ENCODE measurements at regions not wholly inside any gene's neighbourhood (a gene's known extent, or its start where the extent isn't known, plus 50 kb on each side); places are given as distances from the start of the nearest gene placed in this dataset.

- Histone ChIP-seq H3T11ph (ENCODE audit: low read length) (no peak overlapping the region), H3K18ac (ENCODE audit: insufficient read length, low read depth, low read length) (no peak overlapping the region), H3K9ac (ENCODE audit: extremely low read depth, insufficient read length, low read length) (no peak overlapping the region), H2BK15ac (ENCODE audit: low read depth, low read length) (no peak overlapping the region), H4K20me1 (ENCODE audit: control insufficient read depth, insufficient read depth, insufficient read length) (no peaks in the 10 kb centered on the region), H3K27me3 (ENCODE audit: insufficient read depth, low read length) (no peaks in the 10 kb centered on the region), H3K9me3 (ENCODE audit: control insufficient read depth, low read depth, low read length) (no peaks in the 10 kb centered on the region), H3K56ac (ENCODE audit: insufficient read length, low read depth, low read length) (no peak overlapping the region), H2BK120ac (ENCODE audit: low read depth, low read length, poor library complexity, severe bottlenecking) (no peak overlapping the region), H3K23me2 (ENCODE audit: insufficient read length, low read depth, low read length, poor library complexity, severe bottlenecking) (no peaks in the 10 kb centered on the region), H2BK20ac (ENCODE audit: low read depth, low read length, poor library complexity, severe bottlenecking) (no peak overlapping the region), H2AFZ (ENCODE audit: low read length) (no peak overlapping the region), H2BK12ac (ENCODE audit: insufficient read length, low read depth, low read length) (no peak overlapping the region), H4K5ac (ENCODE audit: insufficient read length, low read depth, low read length) (no peak overlapping the region), H3K79me2 (ENCODE audit: insufficient read depth, low read length) (no peaks in the 10 kb centered on the region), H3K23ac (ENCODE audit: insufficient read length, low read depth, low read length) (no peak overlapping the region), H4K91ac (ENCODE audit: insufficient read length, low read depth, low read length) (no peak overlapping the region), H3K4me2 (ENCODE audit: insufficient read depth, insufficient read length, low read length) (no peak overlapping the region), H4K8ac (replicated peaks; ENCODE audit: insufficient read length, low read depth, low read length) (no peak overlapping the region), H3K4ac (ENCODE audit: low read depth, low read length) (no peak overlapping the region), H3K14ac (ENCODE audit: insufficient read depth, low read length) (no peak overlapping the region), H2AK5ac (ENCODE audit: insufficient read length, low read length) (no peak overlapping the region), H3K79me1 (ENCODE audit: insufficient read depth, low read depth, low read length, poor library complexity, severe bottlenecking) (no peaks in the 10 kb centered on the region), H3K27ac (ENCODE audit: insufficient read length, low read depth, low read length) (no peak overlapping the region), H3K4me1 (ENCODE audit: insufficient read depth, low read length) (no peaks in the 10 kb centered on the region), H2BK5ac (ENCODE audit: insufficient read length, low read length) (no peak overlapping the region)
- H3K4me1 Mint-ChIP-seq: no peaks in the 10 kb centered on the region
- no peak for TF ChIP-seq CTCF (conservative IDR thresholded peaks at IDR 0.05)
- no CpG with 5 or more reads among the region's 2 CpGs for WGBS (ENCODE audit: extremely low coverage, insufficient read length, low lambda C conversion rate)
- H3K27ac Mint-ChIP-seq: no peak overlapping the region
- H3K27me3 Mint-ChIP-seq (ENCODE audit: low read depth): no peaks in the 10 kb centered on the region
- no peak for DNase-seq
- H3K4me3 Mint-ChIP-seq: no peak overlapping the region; a peak in 1 of 5 replicates
- H3K9me3 Mint-ChIP-seq: no peaks in the 10 kb centered on the region
- H3K36me3 Mint-ChIP-seq (ENCODE audit: insufficient read depth in 1 of 3, low read depth in 3 of 3): no peaks in the 10 kb centered on the region
Measured at GRCh38 chr5:18152671-18153070, 518.4 kb downstream of the TAF11L14 start.

Measured in H9 (cell line).